ENCODE measurements at regions not wholly inside any gene's neighbourhood (a gene's known extent, or its start where the extent isn't known, plus 50 kb on each side); places are given as distances from the start of the nearest gene placed in this dataset.

- Histone ChIP-seq H3K9ac (ENCODE audit: low read length) (no peak overlapping the region), H3K27me3 (ENCODE audit: low read length) (no peaks in the 10 kb centered on the region), H4K20me1 (ENCODE audit: insufficient read depth, low read depth, low read length) (no peaks in the 10 kb centered on the region), H3K4me2 (ENCODE audit: low read depth, low read length, poor library complexity, severe bottlenecking) (no peak overlapping the region), H3K4me3 (ENCODE audit: low read length) (no peak overlapping the region), H2AFZ (ENCODE audit: low read length) (no peak overlapping the region), H3K79me2 (ENCODE audit: low read length) (no peaks in the 10 kb centered on the region), H3K27ac (ENCODE audit: low read length) (no peak overlapping the region), H3K36me3 (ENCODE audit: insufficient read depth, low read length) (no peaks in the 10 kb centered on the region), H3K4me1 (ENCODE audit: low read length) (0 out of 2 replicates have a peak, but pooled peaks cover 2% of the 10 kb centered on the region), H3K9me2 (replicated peaks; ENCODE audit: insufficient read depth, low read length) (no peaks in the 10 kb centered on the region), H3K9me3 (ENCODE audit: low read length) (no peaks in the 10 kb centered on the region; the same call in 1 of the 2 replicates)
- DNase-seq: no peak
Observed at GRCh38 chr7:16051561-16052255, 365.2 kb upstream of the MEOX2 start.

- Histone ChIP-seq H3K27me3 (ENCODE audit: low read length) (no peaks in the 10 kb centered on the region), H3K4me3 (ENCODE audit: low read length) (no peak overlapping the region), H3K4me2 (ENCODE audit: low read depth, low read length, poor library complexity, severe bottlenecking) (no peak overlapping the region), H3K9me2 (replicated peaks; ENCODE audit: insufficient read depth, low read length) (no peaks in the 10 kb centered on the region), H3K9ac (ENCODE audit: low read length) (no peak overlapping the region), H3K36me3 (ENCODE audit: insufficient read depth, low read length) (no peaks in the 10 kb centered on the region), H3K4me1 (ENCODE audit: low read length) (no peaks in the 10 kb centered on the region), H2AFZ (ENCODE audit: low read length) (no peak overlapping the region), H3K9me3 (ENCODE audit: low read length) (no peaks in the 10 kb centered on the region), H3K27ac (ENCODE audit: low read length) (no peak overlapping the region), H4K20me1 (ENCODE audit: insufficient read depth, low read depth, low read length) (no peaks in the 10 kb centered on the region), H3K79me2 (ENCODE audit: low read length) (no peaks in the 10 kb centered on the region)
- no peak for DNase-seq
Observed at GRCh38 chr7:16046041-16046440, 359.6 kb upstream of the MEOX2 start.

- H4K20me1 ChIP-seq (ENCODE audit: insufficient read depth, low read depth, low read length): no peaks in the 10 kb centered on the region
- no peak overlapping the region for H3K4me2 ChIP-seq (ENCODE audit: low read depth, low read length, poor library complexity, severe bottlenecking)
- no peak overlapping the region for H3K27ac ChIP-seq (ENCODE audit: low read length)
- H3K27me3 ChIP-seq (ENCODE audit: low read length): no peaks in the 10 kb centered on the region
- no peak overlapping the region for H3K9ac ChIP-seq (ENCODE audit: low read length)
- no peaks in the 10 kb centered on the region for H3K9me3 ChIP-seq (ENCODE audit: low read length)
- H3K4me1 ChIP-seq (ENCODE audit: low read length): no peaks in the 10 kb centered on the region
- no peak overlapping the region for H2AFZ ChIP-seq (ENCODE audit: low read length)
- H3K79me2 ChIP-seq (ENCODE audit: low read length): no peaks in the 10 kb centered on the region
- DNase-seq: no peak
- no peak overlapping the region for H3K4me3 ChIP-seq (ENCODE audit: low read length)
- H3K36me3 ChIP-seq (ENCODE audit: insufficient read depth, low read length): no peaks in the 10 kb centered on the region
- H3K9me2 ChIP-seq (replicated peaks; ENCODE audit: insufficient read depth, low read length): no peaks in the 10 kb centered on the region
Observed at GRCh38 chr7:16045296-16045695, 358.8 kb upstream of the MEOX2 start.

- H3K4me2 ChIP-seq (ENCODE audit: low read depth, low read length, poor library complexity, severe bottlenecking): no peak overlapping the region
- no peaks in the 10 kb centered on the region for H3K36me3 ChIP-seq (ENCODE audit: insufficient read depth, low read length)
- no peak for DNase-seq
- no peaks in the 10 kb centered on the region for H3K9me3 ChIP-seq (ENCODE audit: low read length)
- no peaks in the 10 kb centered on the region for H3K79me2 ChIP-seq (ENCODE audit: low read length)
- H3K4me1 ChIP-seq (ENCODE audit: low read length): no peaks in the 10 kb centered on the region
- H3K9ac ChIP-seq (ENCODE audit: low read length): no peak overlapping the region
- H2AFZ ChIP-seq (ENCODE audit: low read length): no peak overlapping the region
- no peaks in the 10 kb centered on the region for H4K20me1 ChIP-seq (ENCODE audit: insufficient read depth, low read depth, low read length)
- H3K4me3 ChIP-seq (ENCODE audit: low read length): no peak overlapping the region
- no peaks in the 10 kb centered on the region for H3K9me2 ChIP-seq (replicated peaks; ENCODE audit: insufficient read depth, low read length)
- no peak overlapping the region for H3K27ac ChIP-seq (ENCODE audit: low read length)
- no peaks in the 10 kb centered on the region for H3K27me3 ChIP-seq (ENCODE audit: low read length)
Observed at GRCh38 chr7:16044645-16045044, 358.2 kb upstream of the MEOX2 start.

- Histone ChIP-seq H3K9me2 (replicated peaks; ENCODE audit: insufficient read depth, low read length) (no peaks in the 10 kb centered on the region), H3K36me3 (ENCODE audit: insufficient read depth, low read length) (no peaks in the 10 kb centered on the region), H3K4me1 (ENCODE audit: low read length) (no peaks in the 10 kb centered on the region), H3K4me3 (ENCODE audit: low read length) (no peak overlapping the region), H3K79me2 (ENCODE audit: low read length) (no peaks in the 10 kb centered on the region), H4K20me1 (ENCODE audit: insufficient read depth, low read depth, low read length) (no peaks in the 10 kb centered on the region), H3K27ac (ENCODE audit: low read length) (no peak overlapping the region), H3K9ac (ENCODE audit: low read length) (no peak overlapping the region), H3K27me3 (ENCODE audit: low read length) (no peaks in the 10 kb centered on the region), H3K9me3 (ENCODE audit: low read length) (no peaks in the 10 kb centered on the region), H2AFZ (ENCODE audit: low read length) (no peak overlapping the region), H3K4me2 (ENCODE audit: low read depth, low read length, poor library complexity, severe bottlenecking) (no peak overlapping the region)
- no peak for DNase-seq
Observed at GRCh38 chr7:16040346-16040745, 353.9 kb upstream of the MEOX2 start.

- Histone ChIP-seq H3K36me3 (ENCODE audit: insufficient read depth, low read length) (no peaks in the 10 kb centered on the region), H3K27ac (ENCODE audit: low read length) (no peak overlapping the region), H2AFZ (ENCODE audit: low read length) (no peak overlapping the region), H3K4me1 (ENCODE audit: low read length) (no peaks in the 10 kb centered on the region), H3K4me2 (ENCODE audit: low read depth, low read length, poor library complexity, severe bottlenecking) (no peak overlapping the region), H3K4me3 (ENCODE audit: low read length) (no peak overlapping the region), H4K20me1 (ENCODE audit: insufficient read depth, low read depth, low read length) (no peaks in the 10 kb centered on the region), H3K79me2 (ENCODE audit: low read length) (no peaks in the 10 kb centered on the region), H3K9me3 (ENCODE audit: low read length) (no peaks in the 10 kb centered on the region), H3K9ac (ENCODE audit: low read length) (no peak overlapping the region), H3K27me3 (ENCODE audit: low read length) (no peaks in the 10 kb centered on the region), H3K9me2 (replicated peaks; ENCODE audit: insufficient read depth, low read length) (no peaks in the 10 kb centered on the region)
- no peak for DNase-seq
Observed at GRCh38 chr7:16038906-16039305, 352.4 kb upstream of the MEOX2 start.

GRCh38 chr7:16035392-16035791 is 348.9 kb upstream of the MEOX2 start:
- no peak overlapping the region for H2AFZ ChIP-seq (ENCODE audit: low read length)
- no peaks in the 10 kb centered on the region for H3K4me1 ChIP-seq (ENCODE audit: low read length)
- no peaks in the 10 kb centered on the region for H3K79me2 ChIP-seq (ENCODE audit: low read length)
- H3K4me2 ChIP-seq (ENCODE audit: low read depth, low read length, poor library complexity, severe bottlenecking): no peak overlapping the region
- DNase-seq: no peak
- H4K20me1 ChIP-seq (ENCODE audit: insufficient read depth, low read depth, low read length): no peaks in the 10 kb centered on the region
- H3K27me3 ChIP-seq (ENCODE audit: low read length): no peaks in the 10 kb centered on the region
- no peaks in the 10 kb centered on the region for H3K36me3 ChIP-seq (ENCODE audit: insufficient read depth, low read length)
- peaks cover 4% of the 10 kb centered on the region; the same call in 1 of the 2 replicates for H3K9me2 ChIP-seq (replicated peaks; ENCODE audit: insufficient read depth, low read length)
- no peaks in the 10 kb centered on the region for H3K9me3 ChIP-seq (ENCODE audit: low read length)
- no peak overlapping the region for H3K27ac ChIP-seq (ENCODE audit: low read length)
- H3K4me3 ChIP-seq (ENCODE audit: low read length): no peak overlapping the region
- H3K9ac ChIP-seq (ENCODE audit: low read length): no peak overlapping the region

GRCh38 chr7:16034866-16035265 is 348.4 kb upstream of the MEOX2 start:
- Histone ChIP-seq H4K20me1 (ENCODE audit: insufficient read depth, low read depth, low read length) (no peaks in the 10 kb centered on the region), H3K9me3 (ENCODE audit: low read length) (no peaks in the 10 kb centered on the region), H3K4me1 (ENCODE audit: low read length) (no peaks in the 10 kb centered on the region), H3K9me2 (replicated peaks; ENCODE audit: insufficient read depth, low read length) (peaks cover 4% of the 10 kb centered on the region; the same call in 1 of the 2 replicates), H3K79me2 (ENCODE audit: low read length) (no peaks in the 10 kb centered on the region), H3K4me3 (ENCODE audit: low read length) (no peak overlapping the region), H3K9ac (ENCODE audit: low read length) (no peak overlapping the region), H2AFZ (ENCODE audit: low read length) (no peak overlapping the region), H3K4me2 (ENCODE audit: low read depth, low read length, poor library complexity, severe bottlenecking) (no peak overlapping the region), H3K36me3 (ENCODE audit: insufficient read depth, low read length) (no peaks in the 10 kb centered on the region), H3K27me3 (ENCODE audit: low read length) (no peaks in the 10 kb centered on the region), H3K27ac (ENCODE audit: low read length) (no peak overlapping the region)
- DNase-seq: no peak

Data from Karpas-422 (cell line).